IMR-90 (cell line): ENCODE measurements at regions not wholly inside any gene's neighbourhood (a gene's known extent, or its start where the extent isn't known, plus 50 kb on each side); places are given as distances from the start of the nearest gene placed in this dataset.

Experiments used
- BHLHE40 ChIP-seq: fragments of 150-350 bp; IDR thresholded peaks from 2 replicates; pipeline ENCODE4 v1.6.1; 2016; ENCODE audit warnings: mild to moderate bottlenecking, low read depth, low read length
- CEBPB ChIP-seq: IDR thresholded peaks from 2 replicates; pipeline ENCODE4 v1.6.1; 2012; ENCODE audit warnings: low read depth, low read length, improper control_type of control experiment
- CTCF ChIP-seq: conservative IDR thresholded peaks from 2 replicates; pipeline ENCODE4 v1.5.1; 2012; ENCODE audit warnings: mild to moderate bottlenecking, low read depth, low read length, improper control_type of control experiment
- POLR2A ChIP-seq: IDR thresholded peaks from 2 replicates; pipeline ENCODE4 v1.6.1; 2012; ENCODE audit warnings: mild to moderate bottlenecking, low read depth, low read length

- TF ChIP-seq POLR2A (no peak), CTCF (no peak), BHLHE40 (no peak), CEBPB (no peak)
These were observed 836.7 kb upstream of the GHITM start for GRCh38 chr10:83302623-83303022.
